ENCODE measurements at regions not wholly inside any gene's neighbourhood (a gene's known extent, or its start where the extent isn't known, plus 50 kb on each side); places are given as distances from the start of the nearest gene placed in this dataset.
A peak's percentile ranks its signal among the peaks of the same experiment; 100 is the strongest.
"Not testable (repeated sequence)": the region's sequence is repeated elsewhere in the genome, so short reads cannot be mapped to it uniquely, and the experiment has no call there.

GRCh38 chr6:115203381-115203780, 857.3 kb downstream of the FRK start:
- no peak for ATAC-seq
- intact Hi-C loops (cut with DNase I), result no loop called here
- DNase-seq, result no peak

- intact Hi-C loops (cut with DNase I), result no loop called here
- ATAC-seq (no peak), DNase-seq (no peak)
These were observed 852.3 kb upstream of the HS3ST5 start for GRCh38 chr6:115194981-115195638.

- DNase-seq (no peak), ATAC-seq (no peak)
- intact Hi-C loops (cut with DNase I), result no loop called here
These were observed 849.2 kb upstream of the HS3ST5 start for GRCh38 chr6:115191989-115192388.

- intact Hi-C loops (cut with DNase I), result no loop called here
- ATAC-seq (no peak), DNase-seq (no peak)
These were observed 847.7 kb upstream of the HS3ST5 start for GRCh38 chr6:115190534-115190933.

GRCh38 chr6:115175456-115175855, 832.6 kb upstream of the HS3ST5 start:
- ATAC-seq; DNase-seq; intact Hi-C loops (cut with DNase I): not testable (repeated sequence)

GRCh38 chr6:115165912-115166311, 823.1 kb upstream of the HS3ST5 start:
- intact Hi-C loops (cut with DNase I); DNase-seq; ATAC-seq: not testable (repeated sequence)

GRCh38 chr6:115159733-115160132, 816.9 kb upstream of the HS3ST5 start:
- intact Hi-C loops (cut with DNase I), result no loop called here
- DNase-seq, result no peak
- no peak for ATAC-seq

- no peak for DNase-seq
- intact Hi-C loops (cut with DNase I), result no loop called here
- no peak for ATAC-seq
These were observed 795.1 kb upstream of the HS3ST5 start for GRCh38 chr6:115137910-115138309.

GRCh38 chr6:115133790-115134189, 791.0 kb upstream of the HS3ST5 start:
- intact Hi-C loops (cut with DNase I), result no loop called here
- DNase-seq (no peak), ATAC-seq (no peak)

GRCh38 chr6:115131709-115132490, 789.1 kb upstream of the HS3ST5 start:
- ATAC-seq (no peak), DNase-seq (no peak)
- intact Hi-C loops (cut with DNase I), result no loop called here

GRCh38 chr6:115121513-115121912, 778.7 kb upstream of the HS3ST5 start:
- ATAC-seq; intact Hi-C loops (cut with DNase I); DNase-seq: not testable (repeated sequence)

GRCh38 chr6:115120391-115120790, 777.6 kb upstream of the HS3ST5 start:
- ATAC-seq, result no peak
- intact Hi-C loops (cut with DNase I), result no loop called here
- DNase-seq, result no peak

GRCh38 chr6:115091461-115091860, 748.6 kb upstream of the HS3ST5 start:
- ATAC-seq (peak in 1 of 2 donors; percentile 22), DNase-seq (no peak)
- intact Hi-C loops (cut with DNase I), result no loop called here

GRCh38 chr6:115078555-115078954, 735.7 kb upstream of the HS3ST5 start:
- ATAC-seq (no peak), DNase-seq (no peak)
- intact Hi-C loops (cut with DNase I), result no loop called here

GRCh38 chr6:115071962-115072361, 729.1 kb upstream of the HS3ST5 start:
- ATAC-seq (no peak), DNase-seq (no peak)
- intact Hi-C loops (cut with DNase I), result no loop called here

GRCh38 chr6:115067690-115068447, 725.0 kb upstream of the HS3ST5 start:
- ATAC-seq (no peak), DNase-seq (no peak)
- intact Hi-C loops (cut with DNase I), result no loop called here

- ATAC-seq, result no peak
- DNase-seq, result no peak
- intact Hi-C loops (cut with DNase I), result no loop called here
These were observed 721.9 kb upstream of the HS3ST5 start for GRCh38 chr6:115064680-115065079.

- ATAC-seq (no peak), DNase-seq (no peak)
- intact Hi-C loops (cut with DNase I), result no loop called here
These were observed 717.8 kb upstream of the HS3ST5 start for GRCh38 chr6:115060581-115060980.

GRCh38 chr6:115058414-115059211, 715.8 kb upstream of the HS3ST5 start:
- ATAC-seq, result no peak
- no peak for DNase-seq
- intact Hi-C loops (cut with DNase I), result no loop called here

Measured in left cardiac atrium (tissue), 4 donors.